CD14-positive monocyte (primary cell): ENCODE measurements at regions not wholly inside any gene's neighbourhood (a gene's known extent, or its start where the extent isn't known, plus 50 kb on each side); places are given as distances from the start of the nearest gene placed in this dataset.

Experiments
- DNase-seq, 3 donors: peaks; one replicate each; pipeline ENCODE4 v3.0.0-alpha.2; 2011 to 2022
- H2AFZ ChIP-seq: 2 replicates; pipeline ENCODE4 v1.6.0; 2012; ENCODE audit warnings: mild to moderate bottlenecking, low read depth, low read length, inconsistent platforms; ENCODE audit not compliant: insufficient read depth, poor library complexity, severe bottlenecking
- H3K27ac ChIP-seq, 2 donors: 1 replicate in 1 of 2; 2 replicates in 1 of 2; pipeline ENCODE4 v1.5.1; 2012 to 2013; ENCODE audit warnings: low read length in 2 of 2, control low read depth in 1 of 2, inconsistent platforms in 1 of 2, low read depth in 1 of 2, mild to moderate bottlenecking in 1 of 2
- H3K27me3 ChIP-seq, 2 donors: one replicate each; pipeline versions ENCODE4 v1.6.0 to v1.6.1; 2011 to 2013; ENCODE audit warnings: low read length in 2 of 2; ENCODE audit not compliant: control insufficient read depth in 2 of 2, insufficient read depth in 2 of 2
- H3K36me3 ChIP-seq, 2 donors: replicated peaks in 1 of 2; 1 replicate in 1 of 2; 2 replicates in 1 of 2; pipeline versions ENCODE4 v1.5.1 to v1.6.1; 2012 to 2013; ENCODE audit warnings: low read length in 2 of 2, control low read depth in 1 of 2, inconsistent platforms in 1 of 2, mild to moderate bottlenecking in 1 of 2; ENCODE audit not compliant: insufficient read depth in 2 of 2, control insufficient read depth in 1 of 2
- H3K4me1 ChIP-seq, 2 donors: 1 replicate in 1 of 2; 2 replicates in 1 of 2; pipeline versions ENCODE4 v1.5.1 to v1.6.1; 2012 to 2013; ENCODE audit warnings: low read length in 2 of 2, control low read depth in 1 of 2, inconsistent platforms in 1 of 2, mild to moderate bottlenecking in 1 of 2, moderate library complexity in 1 of 2; ENCODE audit not compliant: insufficient read depth in 2 of 2, control insufficient read depth in 1 of 2
- H3K4me2 ChIP-seq: replicated peaks from 2 replicates; pipeline ENCODE3; 2012; ENCODE audit warnings: low read length, moderate library complexity, mild to moderate bottlenecking; ENCODE audit not compliant: poor library complexity, severe bottlenecking; ENCODE audit errors: extremely low read depth
- H3K4me3 ChIP-seq, 3 experiments: fragments of 200-600 bp in 1 of 3; sonication (generic) in 1 of 3; replicated peaks in 1 of 3; 1 replicate in 2 of 3; 2 replicates in 1 of 3; pipeline ENCODE4 v1.5.1; 2011 to 2013; ENCODE audit warnings: low read length in 3 of 3, mild to moderate bottlenecking in 3 of 3, control low read depth in 2 of 3, low read depth in 2 of 3, inconsistent platforms in 1 of 3, moderate library complexity in 1 of 3
- H3K79me2 ChIP-seq: 2 replicates; pipeline ENCODE4 v1.6.0; 2012; ENCODE audit warnings: mild to moderate bottlenecking, control low read depth, inconsistent platforms, low read length, moderate library complexity; ENCODE audit not compliant: insufficient read depth
- H3K9ac ChIP-seq: 2 replicates; pipeline ENCODE4 v1.6.0; 2017; ENCODE audit warnings: low read length, mild to moderate bottlenecking; ENCODE audit not compliant: insufficient read depth, poor library complexity, severe bottlenecking
- H3K9me3 ChIP-seq, 2 donors: replicated peaks in 1 of 2; 1 replicate in 1 of 2; 2 replicates in 1 of 2; pipeline versions ENCODE4 v1.5.1 to v1.6.1; 2012 to 2013; ENCODE audit warnings: low read length in 2 of 2, control low read depth in 1 of 2; ENCODE audit not compliant: control insufficient read depth in 1 of 2, insufficient read depth in 1 of 2
- H4K20me1 ChIP-seq: 2 replicates; pipeline ENCODE4 v1.6.0; 2012; ENCODE audit warnings: mild to moderate bottlenecking, low read length, control low read depth, moderate library complexity; ENCODE audit not compliant: insufficient read depth
- H3K27ac Mint-ChIP-seq, 7 donors: one replicate each; pipeline ENCODE4 v1.8.0; 2020; ENCODE audit warnings: mild to moderate bottlenecking in 7 of 7, mixed read lengths in 7 of 7, moderate library complexity in 6 of 7, inconsistent platforms in 2 of 7
- H3K27me3 Mint-ChIP-seq, 3 donors: one replicate each; pipeline ENCODE4 v1.8.0; 2021 to 2022; ENCODE audit warnings: low read depth in 3 of 3, mild to moderate bottlenecking in 3 of 3, mixed read lengths in 3 of 3, moderate library complexity in 3 of 3, inconsistent platforms in 1 of 3
- H3K36me3 Mint-ChIP-seq, 2 donors: one replicate each; pipeline ENCODE4 v1.8.0; 2020; ENCODE audit warnings: mixed read lengths in 2 of 2, inconsistent platforms in 1 of 2, mild to moderate bottlenecking in 1 of 2
- H3K4me1 Mint-ChIP-seq: one replicate; pipeline ENCODE4 v1.8.0; 2020; ENCODE audit warnings: mild to moderate bottlenecking, mixed read lengths
- H3K4me3 Mint-ChIP-seq, 2 donors: one replicate each; pipeline ENCODE4 v1.8.0; 2020; ENCODE audit warnings: mild to moderate bottlenecking in 2 of 2, mixed read lengths in 2 of 2, moderate library complexity in 1 of 2
- H3K9me3 Mint-ChIP-seq, 7 donors: one replicate each; pipeline ENCODE4 v1.8.0; 2020 to 2022; ENCODE audit warnings: mixed read lengths in 7 of 7, mild to moderate bottlenecking in 6 of 7, moderate library complexity in 6 of 7, inconsistent platforms in 2 of 7
- CTCF ChIP-seq: fragments of 200-600 bp; IDR thresholded peaks from one replicate; pipeline ENCODE4 v1.8.0; 2022; ENCODE audit warnings: antibody characterized with exemption, mild to moderate bottlenecking
- WGBS: methylation state at CpG from one replicate; pipeline ENCODE4 v1.1.5; 2013; ENCODE audit warnings: missing lambda C conversion rate; ENCODE audit not compliant: insufficient coverage; 5-methylcytosine and 5-hydroxymethylcytosine counted together
- intact Hi-C, 2 donors: fragments of 100-400 bp; cut with micrococcal nuclease; formaldehyde crosslinking; loops; one replicate each; pipeline versions ENCODE4 v1.15.0 to v1.15.1; 2023

- H3K27ac Mint-ChIP-seq: no peak overlapping the region
- H3K27ac ChIP-seq: no peak overlapping the region
- 89% methylated on average over 5 of the region's 8 CpGs for WGBS
Observed at GRCh38 chr15:98397419-98397818, 250.9 kb upstream of the IGF1R start.

GRCh38 chr15:98398056-98398455 lies 250.3 kb upstream of the IGF1R start:
- H3K36me3 Mint-ChIP-seq: no peaks in the 10 kb centered on the region
- H4K20me1 ChIP-seq: no peaks in the 10 kb centered on the region
- no peaks in the 10 kb centered on the region for H3K9me3 ChIP-seq
- no peak overlapping the region for H3K4me2 ChIP-seq
- DNase-seq: no peak
- TF ChIP-seq CTCF: no peak
- H3K9ac ChIP-seq: no peak overlapping the region
- no peak overlapping the region for H3K27ac ChIP-seq
- H3K4me1 ChIP-seq: no peaks in the 10 kb centered on the region
- H3K4me3 Mint-ChIP-seq: no peak overlapping the region
- H3K27me3 ChIP-seq: no peaks in the 10 kb centered on the region
- intact Hi-C loops: no loop called here
- no peaks in the 10 kb centered on the region for H3K36me3 ChIP-seq
- peaks cover 5 to 8% (median 8%) of the 10 kb centered on the region in 3 donors for H3K27me3 Mint-ChIP-seq
- H3K27ac Mint-ChIP-seq: no peak overlapping the region
- H2AFZ ChIP-seq: no peak overlapping the region
- peaks cover 0 to 2% (median 0%) of the 10 kb centered on the region in 7 donors for H3K9me3 Mint-ChIP-seq
- no peaks in the 10 kb centered on the region for H3K4me1 Mint-ChIP-seq
- no CpG with 5 or more reads among the region's 4 CpGs for WGBS
- no peaks in the 10 kb centered on the region for H3K79me2 ChIP-seq
- H3K4me3 ChIP-seq: no peak overlapping the region

More at GRCh38 chr15:98397419-98397818, 250.9 kb upstream of the IGF1R start:
- no peak overlapping the region for H3K9ac ChIP-seq
- H3K27me3 ChIP-seq: no peaks in the 10 kb centered on the region
- H3K9me3 Mint-ChIP-seq: peaks cover 0 to 2% (median 0%) of the 10 kb centered on the region in 7 donors
- no peak overlapping the region for H3K4me2 ChIP-seq
- H2AFZ ChIP-seq: no peak overlapping the region
- no peaks in the 10 kb centered on the region for H3K79me2 ChIP-seq
- H3K4me3 ChIP-seq: no peak overlapping the region
- intact Hi-C loops: no loop called here
- peaks cover 5 to 8% (median 8%) of the 10 kb centered on the region in 3 donors for H3K27me3 Mint-ChIP-seq
- H3K4me1 Mint-ChIP-seq: no peaks in the 10 kb centered on the region
- H3K36me3 Mint-ChIP-seq: no peaks in the 10 kb centered on the region
- H4K20me1 ChIP-seq: no peaks in the 10 kb centered on the region
- H3K4me1 ChIP-seq: no peaks in the 10 kb centered on the region
- TF ChIP-seq CTCF: no peak
- no peak for DNase-seq
- H3K4me3 Mint-ChIP-seq: no peak overlapping the region
- H3K9me3 ChIP-seq: no peaks in the 10 kb centered on the region
- H3K36me3 ChIP-seq: no peaks in the 10 kb centered on the region
